A549 (cell line): ENCODE measurements at regions not wholly inside any gene's neighbourhood (a gene's known extent, or its start where the extent isn't known, plus 50 kb on each side); places are given as distances from the start of the nearest gene placed in this dataset.

Experiments used
- ATAC-seq, 2 experiments: fragments of 200-7000 bp in 1 of 2; fragments of >200 bp in 1 of 2; cut with Nextera tagmentation in 1 of 2; cut with Tn5 transposase in 1 of 2; 3 replicates each; pipeline versions ENCODE4 v1.8.0 to v1.9.1; 2018 to 2020; ENCODE audit warnings: mild to moderate bottlenecking in 1 of 2, moderate library complexity in 1 of 2
- CTCF ChIA-PET: fragments of 300-600 bp; sonication (Branson Sonifier 250); formaldehyde crosslinking; extraction: SDS; loops from one replicate; lab custom pipeline; 2021; ENCODE audit warnings: antibody characterized with exemption, inconsistent platforms; lab: Yijun Ruan, JAX
- POLR2A ChIA-PET: fragments of 350-600 bp; formaldehyde crosslinking; extraction: SDS; loops from one replicate; lab custom pipeline; 2021; ENCODE audit warnings: antibody characterized with exemption, inconsistent platforms; lab: Yijun Ruan, JAX
- DNase-seq, 2 experiments: peaks; one replicate each; pipeline versions ENCODE4 v3.0.0 to v3.0.0-alpha.2; 2011 to 2016; ENCODE audit warnings: low read depth in 1 of 2, low spot score in 1 of 2
- FAIRE-seq: peaks from 2 replicates; lab custom pipeline; 2011; peaks lifted over from hg19 to GRCh38; lab: Jason Lieb, UNC
- H3K27ac ChIP-seq, 2 experiments: fragments of >200 bp; sonication (Bioruptor Twin); formaldehyde crosslinking; 3 replicates each; pipeline ENCODE4 v1.5.1; 2016 to 2017
- H3K4me1 ChIP-seq: fragments of >200 bp; sonication (Bioruptor Twin); formaldehyde crosslinking; 3 replicates; pipeline ENCODE4 v1.6.1; 2016
- H3K4me2 ChIP-seq: fragments of >200 bp; sonication (Bioruptor Twin); formaldehyde crosslinking; 3 replicates; pipeline ENCODE4 v1.6.1; 2016
- H3K4me3 ChIP-seq: fragments of >200 bp; sonication (Bioruptor Twin); formaldehyde crosslinking; 3 replicates; pipeline ENCODE4 v1.5.1; 2016
- H3K9me3 ChIP-seq: fragments of >200 bp; sonication (Bioruptor Twin); formaldehyde crosslinking; 3 replicates; pipeline ENCODE4 v1.6.1; 2016
- CBX2 ChIP-seq: fragments of 200-600 bp; sonication (generic); IDR thresholded peaks from 2 replicates; pipeline ENCODE4 v1.6.1; 2016; ENCODE audit warnings: low read depth, mild to moderate bottlenecking, borderline replicate concordance
- CBX8 ChIP-seq: fragments of 200-600 bp; sonication (generic); IDR thresholded peaks from 2 replicates; pipeline ENCODE4 v1.6.1; 2016
- CHD4 ChIP-seq: fragments of 200-600 bp; sonication (generic); IDR thresholded peaks from 2 replicates; pipeline ENCODE4 v1.6.1; 2016; ENCODE audit warnings: antibody characterized with exemption, mild to moderate bottlenecking, borderline replicate concordance
- EHMT2 ChIP-seq: fragments of 200-600 bp; sonication (generic); IDR thresholded peaks from 2 replicates; pipeline ENCODE4 v1.6.1; 2016; ENCODE audit warnings: antibody characterized with exemption, low read depth, mild to moderate bottlenecking, moderate library complexity
- FOSL2 ChIP-seq, 2 experiments: fragments of 450-650 bp in 1 of 2; fragments of >200 bp in 1 of 2; sonication (Bioruptor Twin) in 1 of 2; formaldehyde crosslinking; IDR thresholded peaks; 2 replicates each; pipeline versions ENCODE4 v1.5.0 to v1.6.1; 2016 to 2020; ENCODE audit warnings: mild to moderate bottlenecking in 1 of 2, moderate library complexity in 1 of 2
- FOXS1 ChIP-seq: fragments of 250-450 bp; sonication (Bioruptor Pico); IDR thresholded peaks from 2 replicates; pipeline ENCODE4 v1.5.0; 2020; ENCODE audit warnings: mild to moderate bottlenecking, moderate library complexity
- HDAC2 ChIP-seq: fragments of 200-600 bp; sonication (generic); IDR thresholded peaks from 2 replicates; pipeline ENCODE4 v1.6.1; 2016
- HOXA7 ChIP-seq: fragments of 250-450 bp; sonication (Bioruptor Pico); IDR thresholded peaks from 2 replicates; pipeline ENCODE4 v1.5.0; 2020; ENCODE audit warnings: mild to moderate bottlenecking, moderate library complexity
- HOXB13 ChIP-seq: fragments of 250-450 bp; sonication (Bioruptor Pico); IDR thresholded peaks from 2 replicates; pipeline ENCODE4 v1.5.0; 2020; ENCODE audit warnings: low read depth, mild to moderate bottlenecking, moderate library complexity
- JUNB ChIP-seq: fragments of >200 bp; sonication (Bioruptor Twin); formaldehyde crosslinking; IDR thresholded peaks from 2 replicates; pipeline ENCODE4 v1.6.1; 2016
- KDM1A ChIP-seq: fragments of 200-600 bp; sonication (generic); IDR thresholded peaks from 2 replicates; pipeline ENCODE4 v1.6.1; 2016; ENCODE audit warnings: low read depth, mild to moderate bottlenecking
- MAFK ChIP-seq: fragments of 450-650 bp; IDR thresholded peaks from 2 replicates; pipeline ENCODE4 v1.6.1; 2014; ENCODE audit not compliant: partially characterized antibody
- MAZ ChIP-seq: fragments of 150-350 bp; IDR thresholded peaks from 2 replicates; pipeline ENCODE4 v1.6.1; 2014; ENCODE audit warnings: antibody characterized with exemption, low read depth, low read length, borderline replicate concordance
- NR3C1 ChIP-seq: fragments of >200 bp; sonication (Bioruptor Twin); formaldehyde crosslinking; IDR thresholded peaks from 3 replicates; pipeline ENCODE4 v1.6.1; 2017
- PHF8 ChIP-seq: fragments of 200-600 bp; sonication (generic); IDR thresholded peaks from 2 replicates; pipeline ENCODE4 v1.6.1; 2016; ENCODE audit warnings: low read depth, mild to moderate bottlenecking, antibody characterized with exemption, moderate library complexity, borderline replicate concordance
- RAD21 ChIP-seq, 2 experiments: fragments of >200 bp in 1 of 2; sonication (Bioruptor Twin) in 1 of 2; formaldehyde crosslinking in 1 of 2; IDR thresholded peaks in 1 of 2; conservative IDR thresholded peaks in 1 of 2; 2 replicates in 1 of 2; 3 replicates in 1 of 2; pipeline ENCODE4 v1.6.1; 2012 to 2018; ENCODE audit warnings: inconsistent platforms in 1 of 2
- RCOR1 ChIP-seq: fragments of 150-350 bp; IDR thresholded peaks from 2 replicates; pipeline ENCODE4 v1.6.1; 2014; ENCODE audit warnings: antibody characterized with exemption, low read length, low read depth
- RFX5 ChIP-seq: fragments of 450-650 bp; IDR thresholded peaks from 2 replicates; pipeline ENCODE4 v1.7.1; 2014; ENCODE audit warnings: antibody characterized with exemption, mild to moderate bottlenecking, moderate library complexity
- SMC3 ChIP-seq: fragments of >200 bp; sonication (Bioruptor Twin); formaldehyde crosslinking; IDR thresholded peaks from 3 replicates; pipeline ENCODE4 v1.6.1; 2018; ENCODE audit warnings: inconsistent platforms
- TP53 ChIP-seq: fragments of 250-450 bp; sonication (Bioruptor Pico); IDR thresholded peaks from 2 replicates; pipeline ENCODE4 v1.5.0; 2021; ENCODE audit warnings: mild to moderate bottlenecking, moderate library complexity
- ZFP36 ChIP-seq: fragments of 450-650 bp; IDR thresholded peaks from 2 replicates; pipeline ENCODE4 v1.6.1; 2014; ENCODE audit warnings: borderline replicate concordance; ENCODE audit not compliant: partially characterized antibody
- WGBS: methylation state at CpG from one replicate; pipeline ENCODE4 v1.1.6; 2017; ENCODE audit errors: missing lambda C conversion rate; 5-methylcytosine and 5-hydroxymethylcytosine counted together
- TF ChIP-seq, protein P1 (sequence below): fragments of >200 bp; sonication (Bioruptor Twin); formaldehyde crosslinking; IDR thresholded peaks from 2 replicates; pipeline ENCODE4 v1.6.1; 2016
- TF ChIP-seq, protein P2 (sequence below): fragments of >200 bp; sonication (Bioruptor Twin); formaldehyde crosslinking; IDR thresholded peaks from 3 replicates; pipeline ENCODE4 v1.5.1; 2016
- TF ChIP-seq, protein P3 (sequence below): fragments of 200-600 bp; sonication (generic); IDR thresholded peaks from 2 replicates; pipeline ENCODE4 v1.6.1; 2016; ENCODE audit warnings: antibody characterized with exemption, mild to moderate bottlenecking, moderate library complexity
- TF ChIP-seq, protein P4 (sequence below): fragments of 250-450 bp; sonication (Bioruptor Pico); IDR thresholded peaks from 2 replicates; pipeline ENCODE4 v1.5.0; 2020; ENCODE audit warnings: low read depth, mild to moderate bottlenecking, moderate library complexity

DNA sequence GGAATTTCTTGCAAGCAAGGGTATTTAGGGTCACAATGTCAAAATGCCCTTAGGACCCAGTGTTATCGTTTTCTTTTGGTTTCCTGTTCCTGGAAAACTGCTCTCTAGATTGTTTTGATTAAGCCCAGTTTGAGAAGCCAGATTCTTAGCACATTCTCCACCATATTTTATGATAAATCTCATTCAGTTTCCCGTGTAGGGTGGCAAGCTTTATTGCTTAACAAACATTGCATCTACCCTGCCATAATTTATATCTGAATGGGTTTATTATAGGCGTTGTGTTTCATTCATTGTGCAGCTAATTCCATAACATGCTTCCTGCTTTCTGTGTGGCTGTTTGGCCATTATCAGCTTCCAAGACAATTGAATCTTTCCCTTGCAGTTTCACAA lies 389.1 kb upstream of the DYNLRB2 start:
- 44% methylated on average over 3 of the region's 3 CpGs for WGBS
- ChIA-PET CTCF (interaction anchor here (1.2 kb wide), 1 partner anchor 11 kb away, joined by 3 read pairs; no protein-coding TSS in a partner anchor), POLR2A (no interaction called here)
- no peak for DNase-seq
- Histone ChIP-seq H3K27ac (no peak overlapping the region), H3K4me1 (no peaks in the 10 kb centered on the region), H3K4me3 (no peak overlapping the region), H3K4me2 (no peak overlapping the region), H3K9me3 (no peaks in the 10 kb centered on the region)
- no peak for FAIRE-seq
- ATAC-seq, result no peak
- TF ChIP-seq CBX2 (no peak), EHMT2 (no peak), FOSL2 (IDR thresholded peaks at IDR 0.05) (no peak), FOSL2 (CRISPR knock-in tag; IDR thresholded peaks at IDR 0.05) (no peak), HOXA7 (CRISPR knock-in tag) (no peak), HDAC2 (no peak)

DNA sequence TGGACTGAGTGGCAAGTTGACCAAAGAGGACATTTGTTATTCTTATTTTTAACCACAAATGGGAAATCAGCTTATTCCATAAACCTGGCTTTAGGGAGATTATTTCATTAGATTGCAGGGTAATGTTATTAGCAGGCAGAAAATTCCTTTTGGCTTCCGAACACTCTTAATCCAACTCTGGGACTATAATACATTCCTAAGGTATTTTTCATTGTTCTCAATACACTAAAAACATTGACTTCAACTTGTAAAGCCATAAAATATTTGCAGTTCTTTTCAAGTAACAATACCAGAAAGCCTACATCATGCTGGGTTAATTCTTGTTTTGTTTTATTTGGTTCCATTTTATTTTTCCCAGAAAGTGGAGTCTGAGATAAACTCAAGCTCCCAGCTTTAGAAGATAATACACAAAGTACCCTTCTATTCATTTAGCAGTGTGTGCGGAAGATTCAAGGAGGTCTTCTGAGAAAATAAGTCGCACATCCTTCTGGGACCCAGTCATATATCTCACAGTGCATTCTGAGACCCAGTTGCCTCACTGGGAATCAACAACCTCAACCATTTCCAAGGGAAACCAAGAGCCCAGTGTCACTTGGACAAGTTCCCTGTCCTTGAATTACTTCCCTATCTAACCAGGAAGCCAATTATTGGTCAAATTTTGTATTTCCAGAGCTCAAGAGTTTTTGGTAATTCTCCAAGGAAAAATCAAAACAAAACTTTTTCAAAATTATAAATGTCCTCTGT lies 389.6 kb upstream of the DYNLRB2 start:
- no peak overlapping the region for H3K4me3 ChIP-seq
- ChIA-PET CTCF (interaction anchor here (1.0 to 1.2 kb wide), 2 partner anchors 12 to 14 kb away, joined by 3 to 4 read pairs; no protein-coding TSS in a partner anchor), POLR2A (no interaction called here)
- no peaks in the 10 kb centered on the region for H3K9me3 ChIP-seq
- DNase-seq (no peak), FAIRE-seq (no peak), ATAC-seq (no peak)
- H3K4me1 ChIP-seq, result no peaks in the 10 kb centered on the region
- TF ChIP-seq, protein P1, sequence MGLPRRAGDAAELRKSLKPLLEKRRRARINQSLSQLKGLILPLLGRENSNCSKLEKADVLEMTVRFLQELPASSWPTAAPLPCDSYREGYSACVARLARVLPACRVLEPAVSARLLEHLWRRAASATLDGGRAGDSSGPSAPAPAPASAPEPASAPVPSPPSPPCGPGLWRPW, result no peak
- no peak for TF ChIP-seq HOXB13
- no peak for TF ChIP-seq TP53
- TF ChIP-seq, protein P2, sequence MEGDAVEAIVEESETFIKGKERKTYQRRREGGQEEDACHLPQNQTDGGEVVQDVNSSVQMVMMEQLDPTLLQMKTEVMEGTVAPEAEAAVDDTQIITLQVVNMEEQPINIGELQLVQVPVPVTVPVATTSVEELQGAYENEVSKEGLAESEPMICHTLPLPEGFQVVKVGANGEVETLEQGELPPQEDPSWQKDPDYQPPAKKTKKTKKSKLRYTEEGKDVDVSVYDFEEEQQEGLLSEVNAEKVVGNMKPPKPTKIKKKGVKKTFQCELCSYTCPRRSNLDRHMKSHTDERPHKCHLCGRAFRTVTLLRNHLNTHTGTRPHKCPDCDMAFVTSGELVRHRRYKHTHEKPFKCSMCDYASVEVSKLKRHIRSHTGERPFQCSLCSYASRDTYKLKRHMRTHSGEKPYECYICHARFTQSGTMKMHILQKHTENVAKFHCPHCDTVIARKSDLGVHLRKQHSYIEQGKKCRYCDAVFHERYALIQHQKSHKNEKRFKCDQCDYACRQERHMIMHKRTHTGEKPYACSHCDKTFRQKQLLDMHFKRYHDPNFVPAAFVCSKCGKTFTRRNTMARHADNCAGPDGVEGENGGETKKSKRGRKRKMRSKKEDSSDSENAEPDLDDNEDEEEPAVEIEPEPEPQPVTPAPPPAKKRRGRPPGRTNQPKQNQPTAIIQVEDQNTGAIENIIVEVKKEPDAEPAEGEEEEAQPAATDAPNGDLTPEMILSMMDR, result no peak
- TF ChIP-seq FOXS1 (CRISPR knock-in tag), result no peak
- no peak for TF ChIP-seq PHF8
- TF ChIP-seq SMC3, result no peak
- no peak for TF ChIP-seq MAZ
- H3K27ac ChIP-seq, result no peak overlapping the region
- WGBS, result 85% methylated on average over 3 of the region's 3 CpGs
- H3K4me2 ChIP-seq, result no peak overlapping the region

DNA sequence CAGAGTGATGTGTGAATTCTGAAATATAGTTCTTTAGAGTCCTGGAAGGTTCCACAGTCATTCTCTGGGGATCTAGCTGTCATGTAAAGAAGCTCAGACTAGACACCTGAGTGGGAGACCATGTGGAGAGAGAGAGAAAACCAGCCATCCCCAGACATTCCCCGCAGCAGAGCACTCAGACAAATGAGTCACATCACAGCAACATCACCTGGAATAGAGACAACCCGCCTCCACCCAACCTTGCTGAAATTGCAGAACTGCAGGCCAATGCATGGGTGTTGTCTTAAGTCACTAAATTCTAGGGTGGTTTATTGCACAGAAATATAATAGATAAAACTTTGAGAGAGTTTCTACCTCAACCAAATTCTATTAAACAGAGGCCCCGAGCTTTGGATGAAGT lies 392.0 kb upstream of the DYNLRB2 start:
- no peaks in the 10 kb centered on the region for H3K4me1 ChIP-seq
- DNase-seq, result no peak
- no peak for ATAC-seq
- 81% methylated on average over 3 of the region's 3 CpGs for WGBS
- no peaks in the 10 kb centered on the region for H3K9me3 ChIP-seq
- FAIRE-seq, result no peak
- CTCF ChIA-PET, result no interaction called here
- no peak overlapping the region for H3K4me3 ChIP-seq
- no peak overlapping the region for H3K4me2 ChIP-seq
- H3K27ac ChIP-seq, result no peak overlapping the region
- POLR2A ChIA-PET, result no interaction called here
- TF ChIP-seq ZFP36 (no peak), MAFK (no peak), RFX5 (no peak), RAD21 (conservative IDR thresholded peaks at IDR 0.05 in 1 of 2, IDR thresholded peaks at IDR 0.05 in 1 of 2) (no peak), RCOR1 (no peak), NR3C1 (no peak), JUNB (no peak), PHF8 (no peak), CBX8 (no peak), CHD4 (no peak), FOSL2 (IDR thresholded peaks at IDR 0.05) (no peak), FOSL2 (CRISPR knock-in tag; IDR thresholded peaks at IDR 0.05) (no peak), KDM1A (no peak)
- TF ChIP-seq, protein P3, sequence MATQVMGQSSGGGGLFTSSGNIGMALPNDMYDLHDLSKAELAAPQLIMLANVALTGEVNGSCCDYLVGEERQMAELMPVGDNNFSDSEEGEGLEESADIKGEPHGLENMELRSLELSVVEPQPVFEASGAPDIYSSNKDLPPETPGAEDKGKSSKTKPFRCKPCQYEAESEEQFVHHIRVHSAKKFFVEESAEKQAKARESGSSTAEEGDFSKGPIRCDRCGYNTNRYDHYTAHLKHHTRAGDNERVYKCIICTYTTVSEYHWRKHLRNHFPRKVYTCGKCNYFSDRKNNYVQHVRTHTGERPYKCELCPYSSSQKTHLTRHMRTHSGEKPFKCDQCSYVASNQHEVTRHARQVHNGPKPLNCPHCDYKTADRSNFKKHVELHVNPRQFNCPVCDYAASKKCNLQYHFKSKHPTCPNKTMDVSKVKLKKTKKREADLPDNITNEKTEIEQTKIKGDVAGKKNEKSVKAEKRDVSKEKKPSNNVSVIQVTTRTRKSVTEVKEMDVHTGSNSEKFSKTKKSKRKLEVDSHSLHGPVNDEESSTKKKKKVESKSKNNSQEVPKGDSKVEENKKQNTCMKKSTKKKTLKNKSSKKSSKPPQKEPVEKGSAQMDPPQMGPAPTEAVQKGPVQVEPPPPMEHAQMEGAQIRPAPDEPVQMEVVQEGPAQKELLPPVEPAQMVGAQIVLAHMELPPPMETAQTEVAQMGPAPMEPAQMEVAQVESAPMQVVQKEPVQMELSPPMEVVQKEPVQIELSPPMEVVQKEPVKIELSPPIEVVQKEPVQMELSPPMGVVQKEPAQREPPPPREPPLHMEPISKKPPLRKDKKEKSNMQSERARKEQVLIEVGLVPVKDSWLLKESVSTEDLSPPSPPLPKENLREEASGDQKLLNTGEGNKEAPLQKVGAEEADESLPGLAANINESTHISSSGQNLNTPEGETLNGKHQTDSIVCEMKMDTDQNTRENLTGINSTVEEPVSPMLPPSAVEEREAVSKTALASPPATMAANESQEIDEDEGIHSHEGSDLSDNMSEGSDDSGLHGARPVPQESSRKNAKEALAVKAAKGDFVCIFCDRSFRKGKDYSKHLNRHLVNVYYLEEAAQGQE, result no peak
- TF ChIP-seq, protein P4, sequence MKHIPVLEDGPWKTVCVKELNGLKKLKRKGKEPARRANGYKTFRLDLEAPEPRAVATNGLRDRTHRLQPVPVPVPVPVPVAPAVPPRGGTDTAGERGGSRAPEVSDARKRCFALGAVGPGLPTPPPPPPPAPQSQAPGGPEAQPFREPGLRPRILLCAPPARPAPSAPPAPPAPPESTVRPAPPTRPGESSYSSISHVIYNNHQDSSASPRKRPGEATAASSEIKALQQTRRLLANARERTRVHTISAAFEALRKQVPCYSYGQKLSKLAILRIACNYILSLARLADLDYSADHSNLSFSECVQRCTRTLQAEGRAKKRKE, result no peak
- TF ChIP-seq, protein P2, result no peak
